ENCODE measurements at regions not wholly inside any gene's neighbourhood (a gene's known extent, or its start where the extent isn't known, plus 50 kb on each side); places are given as distances from the start of the nearest gene placed in this dataset.
A peak's percentile ranks its signal among the peaks of the same experiment; 100 is the strongest.

DNA sequence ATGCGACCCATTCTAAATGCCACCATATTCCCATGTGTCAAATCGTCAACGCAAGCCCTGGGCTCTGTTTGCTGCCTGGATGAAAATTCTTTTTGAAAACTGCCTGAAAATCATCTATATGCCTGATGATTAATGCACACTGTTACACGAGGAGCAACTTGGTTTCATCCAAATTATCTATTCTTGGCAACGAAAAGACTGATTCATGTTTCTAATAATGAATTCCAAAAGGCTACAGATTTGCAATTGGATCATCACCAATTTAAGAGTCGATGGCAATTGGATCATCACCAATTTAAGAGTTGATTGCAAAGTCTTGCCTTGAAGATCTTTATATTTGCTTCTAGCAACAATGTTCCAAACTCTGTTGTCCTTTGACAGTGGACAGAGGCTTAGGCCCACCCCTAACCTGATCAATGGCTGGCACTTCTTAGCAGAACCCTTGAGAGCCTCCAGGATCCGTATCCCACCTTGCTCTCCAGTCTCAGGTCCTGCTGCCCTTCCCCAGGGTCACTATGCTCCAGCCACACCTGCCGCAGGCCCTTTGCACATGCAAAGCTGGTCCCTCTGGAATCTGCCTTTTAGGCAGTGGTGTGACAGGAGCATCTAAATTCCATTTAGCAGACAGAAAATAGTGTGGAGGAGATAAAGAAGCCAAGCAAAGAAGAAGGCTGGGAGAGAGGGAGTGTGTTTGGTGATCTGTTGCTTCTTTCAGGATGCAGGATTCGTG is 460.9 kb upstream of the SULF2 start:
- in situ Hi-C loops (cut with HindIII; ENCODE audit: low sequenced_read_pairs), result no loop called here
- DNase-seq (ENCODE audit: low read depth, low spot score), result no peak
- TF ChIP-seq, protein P1, sequence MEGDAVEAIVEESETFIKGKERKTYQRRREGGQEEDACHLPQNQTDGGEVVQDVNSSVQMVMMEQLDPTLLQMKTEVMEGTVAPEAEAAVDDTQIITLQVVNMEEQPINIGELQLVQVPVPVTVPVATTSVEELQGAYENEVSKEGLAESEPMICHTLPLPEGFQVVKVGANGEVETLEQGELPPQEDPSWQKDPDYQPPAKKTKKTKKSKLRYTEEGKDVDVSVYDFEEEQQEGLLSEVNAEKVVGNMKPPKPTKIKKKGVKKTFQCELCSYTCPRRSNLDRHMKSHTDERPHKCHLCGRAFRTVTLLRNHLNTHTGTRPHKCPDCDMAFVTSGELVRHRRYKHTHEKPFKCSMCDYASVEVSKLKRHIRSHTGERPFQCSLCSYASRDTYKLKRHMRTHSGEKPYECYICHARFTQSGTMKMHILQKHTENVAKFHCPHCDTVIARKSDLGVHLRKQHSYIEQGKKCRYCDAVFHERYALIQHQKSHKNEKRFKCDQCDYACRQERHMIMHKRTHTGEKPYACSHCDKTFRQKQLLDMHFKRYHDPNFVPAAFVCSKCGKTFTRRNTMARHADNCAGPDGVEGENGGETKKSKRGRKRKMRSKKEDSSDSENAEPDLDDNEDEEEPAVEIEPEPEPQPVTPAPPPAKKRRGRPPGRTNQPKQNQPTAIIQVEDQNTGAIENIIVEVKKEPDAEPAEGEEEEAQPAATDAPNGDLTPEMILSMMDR (IDR thresholded peaks at IDR 0.05; ENCODE audit: low read depth, low read length), result no peak
- H3K4me3 ChIP-seq (ENCODE audit: low read depth, low read length), result no peak overlapping the region

DNA sequence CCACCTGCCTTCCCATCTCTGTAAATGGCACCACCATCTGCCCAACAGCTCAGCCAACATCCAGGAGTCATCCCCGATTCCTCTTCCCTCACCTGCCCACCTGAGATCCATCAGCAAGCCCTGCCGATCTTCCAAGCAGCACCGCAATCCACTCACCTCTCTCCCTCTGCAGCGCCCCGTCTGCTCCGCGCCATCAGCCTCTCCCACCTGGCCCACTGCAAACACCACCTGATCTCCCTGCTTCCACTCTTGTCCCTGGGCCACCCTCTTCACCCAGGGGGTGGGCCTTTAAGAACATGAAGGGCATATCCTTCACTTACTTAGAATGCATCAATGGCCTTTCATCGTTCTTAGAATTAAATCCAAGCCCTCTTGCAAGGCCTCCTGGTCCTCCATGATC is 457.3 kb upstream of the SULF2 start:
- in situ Hi-C loops (cut with HindIII; ENCODE audit: low sequenced_read_pairs), result no loop called here
- TF ChIP-seq, protein P1 (IDR thresholded peaks at IDR 0.05; ENCODE audit: low read depth, low read length), result no peak
- no peak overlapping the region for H3K4me3 ChIP-seq (ENCODE audit: low read depth, low read length)
- DNase-seq (ENCODE audit: low read depth, low spot score), result no peak

DNA sequence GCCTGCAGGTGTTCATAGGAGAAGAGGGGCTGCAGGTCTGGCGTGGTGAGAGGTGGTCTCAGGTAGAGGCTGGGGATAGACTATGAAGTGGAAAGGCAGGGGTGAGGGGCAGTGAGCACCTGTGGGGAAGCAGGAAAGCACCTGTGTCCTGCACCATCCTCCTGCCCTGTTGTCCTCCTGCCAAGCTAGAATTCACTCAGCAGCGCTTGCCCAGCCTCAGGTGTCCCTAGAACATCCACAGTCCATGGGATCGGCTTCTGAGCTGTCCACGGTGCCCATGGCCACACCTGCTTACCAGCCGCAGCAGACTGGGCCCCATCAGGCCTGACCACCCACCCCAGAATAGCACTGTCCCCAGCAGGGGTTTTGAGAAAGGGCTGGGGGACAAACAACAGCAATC is 456.2 kb upstream of the SULF2 start:
- in situ Hi-C loops (cut with HindIII; ENCODE audit: low sequenced_read_pairs), result no loop called here
- TF ChIP-seq, protein P1 (IDR thresholded peaks at IDR 0.05; ENCODE audit: low read depth, low read length), result no peak
- no peak overlapping the region for H3K4me3 ChIP-seq (ENCODE audit: low read depth, low read length)
- no peak for DNase-seq (ENCODE audit: low read depth, low spot score)

DNA sequence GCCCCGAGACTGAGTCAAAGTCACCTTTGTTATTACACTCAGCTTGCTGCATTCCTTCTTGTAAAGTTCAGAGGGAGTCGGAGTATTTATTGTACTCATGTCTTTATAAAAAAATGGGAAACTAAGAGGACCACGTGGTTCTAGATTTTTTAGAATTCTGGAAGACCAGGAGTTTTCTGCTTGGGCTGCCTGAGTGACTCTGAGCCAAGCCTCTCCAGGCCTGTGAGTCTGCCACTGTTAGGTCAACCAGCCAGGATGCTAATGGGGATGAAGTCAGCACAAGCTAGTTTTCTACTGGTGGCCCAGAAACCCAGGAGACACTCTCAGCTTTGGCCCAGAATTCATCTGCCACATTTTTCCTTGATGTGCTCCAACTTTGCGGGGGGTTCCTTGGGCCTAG is 453.5 kb upstream of the SULF2 start:
- TF ChIP-seq, protein P1 (IDR thresholded peaks at IDR 0.05; ENCODE audit: low read depth, low read length), result no peak
- H3K4me3 ChIP-seq (ENCODE audit: low read depth, low read length), result no peak overlapping the region
- DNase-seq (ENCODE audit: low read depth, low spot score), result no peak
- in situ Hi-C loops (cut with HindIII; ENCODE audit: low sequenced_read_pairs), result no loop called here

DNA sequence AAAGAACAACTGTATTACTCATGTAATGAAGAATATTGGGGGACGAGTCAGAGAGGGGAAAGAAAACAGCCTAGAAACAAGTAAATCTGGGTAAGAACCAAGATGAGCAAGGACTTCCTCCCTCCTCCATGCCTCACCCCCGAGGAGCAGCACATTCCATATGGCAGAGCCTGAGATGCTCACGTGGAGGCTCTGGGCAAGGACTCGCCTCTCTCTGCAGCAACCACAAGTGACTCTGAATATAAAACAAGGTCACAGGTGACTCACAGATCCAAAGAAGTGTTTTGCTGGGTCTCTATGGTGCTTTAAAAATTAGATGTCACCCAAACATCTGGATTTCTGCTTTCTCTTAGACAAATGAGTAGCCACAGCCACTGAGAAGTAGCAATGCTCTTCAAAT is 453.0 kb upstream of the SULF2 start:
- DNase-seq (ENCODE audit: low read depth, low spot score), result peak; percentile 19
- in situ Hi-C loops (cut with HindIII; ENCODE audit: low sequenced_read_pairs), result no loop called here
- TF ChIP-seq, protein P1 (IDR thresholded peaks at IDR 0.05; ENCODE audit: low read depth, low read length), result no peak
- no peak overlapping the region for H3K4me3 ChIP-seq (ENCODE audit: low read depth, low read length)

DNA sequence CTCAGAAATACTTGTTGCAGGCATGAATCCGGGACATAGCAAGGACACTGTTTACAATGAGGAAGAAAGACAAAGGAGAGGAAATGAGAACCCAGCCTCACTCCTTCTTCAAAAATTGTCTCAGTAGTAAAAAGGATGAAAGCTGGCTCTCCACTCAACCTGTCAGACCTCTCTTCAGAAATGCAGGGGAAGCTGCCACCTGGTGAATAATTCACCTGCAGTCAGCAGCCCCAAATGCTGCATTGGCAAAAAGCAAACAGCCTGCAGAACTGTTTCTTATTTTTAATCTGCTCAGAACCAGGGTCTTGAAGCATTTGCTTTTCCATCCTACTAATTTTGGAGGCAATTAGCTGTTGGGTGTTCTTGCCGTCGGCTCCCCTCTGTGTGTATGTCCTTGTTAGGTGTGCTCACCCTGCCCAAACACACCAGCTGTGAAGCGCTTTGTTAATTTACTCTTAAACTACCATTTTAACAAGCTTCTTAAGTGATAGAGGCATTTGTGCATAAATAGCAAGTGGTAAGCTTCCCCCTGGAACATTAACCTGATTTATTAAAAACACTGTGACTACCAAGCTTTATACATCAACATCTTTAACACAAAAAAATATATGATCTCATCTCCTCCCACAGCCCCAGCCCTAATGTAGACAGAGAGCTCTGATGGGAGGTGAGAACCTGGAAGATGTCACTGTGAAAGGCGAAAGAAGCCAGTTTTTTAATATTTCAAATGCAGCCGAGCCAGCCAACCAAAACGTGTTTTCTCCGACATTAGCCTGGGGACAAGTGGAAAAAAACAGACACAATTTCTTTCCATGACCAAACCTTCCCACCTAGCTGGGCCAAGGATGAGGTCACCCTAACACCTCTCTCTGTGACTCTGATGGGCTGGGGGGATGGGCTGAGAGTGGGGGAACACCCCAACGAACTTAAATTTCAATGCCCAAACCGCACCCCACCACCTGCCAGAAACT is 451.0 kb upstream of the SULF2 start:
- no peak overlapping the region for H3K4me3 ChIP-seq (ENCODE audit: low read depth, low read length)
- in situ Hi-C loops (cut with HindIII; ENCODE audit: low sequenced_read_pairs), result no loop called here
- no peak for DNase-seq (ENCODE audit: low read depth, low spot score)
- TF ChIP-seq, protein P1 (IDR thresholded peaks at IDR 0.05; ENCODE audit: low read depth, low read length), result no peak
